ENCODE measurements at regions not wholly inside any gene's neighbourhood (a gene's known extent, or its start where the extent isn't known, plus 50 kb on each side); places are given as distances from the start of the nearest gene placed in this dataset.

DNA sequence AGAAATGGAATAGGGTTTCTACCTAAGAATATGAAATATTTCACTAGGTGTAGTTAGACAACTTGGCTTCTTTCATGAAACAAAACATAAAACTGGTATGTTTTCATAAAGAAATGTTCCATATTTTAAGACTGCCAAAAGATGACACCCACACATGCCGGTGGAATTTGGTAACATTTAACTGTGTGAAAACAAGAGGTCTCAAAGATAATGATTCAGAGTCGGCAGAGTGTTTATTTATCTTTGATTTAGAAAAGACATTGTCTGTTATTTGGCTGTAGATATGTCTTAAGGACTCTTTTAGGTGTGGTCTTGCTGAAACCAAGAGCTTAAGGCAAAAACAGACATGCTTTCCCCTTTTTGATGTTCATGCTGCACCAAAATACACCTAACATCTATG is 63.5 kb upstream of the FN1 start:
- TF ChIP-seq POLR2A (IDR thresholded peaks at IDR 0.05) = no peak
- TF ChIP-seq, protein P1, sequence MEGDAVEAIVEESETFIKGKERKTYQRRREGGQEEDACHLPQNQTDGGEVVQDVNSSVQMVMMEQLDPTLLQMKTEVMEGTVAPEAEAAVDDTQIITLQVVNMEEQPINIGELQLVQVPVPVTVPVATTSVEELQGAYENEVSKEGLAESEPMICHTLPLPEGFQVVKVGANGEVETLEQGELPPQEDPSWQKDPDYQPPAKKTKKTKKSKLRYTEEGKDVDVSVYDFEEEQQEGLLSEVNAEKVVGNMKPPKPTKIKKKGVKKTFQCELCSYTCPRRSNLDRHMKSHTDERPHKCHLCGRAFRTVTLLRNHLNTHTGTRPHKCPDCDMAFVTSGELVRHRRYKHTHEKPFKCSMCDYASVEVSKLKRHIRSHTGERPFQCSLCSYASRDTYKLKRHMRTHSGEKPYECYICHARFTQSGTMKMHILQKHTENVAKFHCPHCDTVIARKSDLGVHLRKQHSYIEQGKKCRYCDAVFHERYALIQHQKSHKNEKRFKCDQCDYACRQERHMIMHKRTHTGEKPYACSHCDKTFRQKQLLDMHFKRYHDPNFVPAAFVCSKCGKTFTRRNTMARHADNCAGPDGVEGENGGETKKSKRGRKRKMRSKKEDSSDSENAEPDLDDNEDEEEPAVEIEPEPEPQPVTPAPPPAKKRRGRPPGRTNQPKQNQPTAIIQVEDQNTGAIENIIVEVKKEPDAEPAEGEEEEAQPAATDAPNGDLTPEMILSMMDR (IDR thresholded peaks at IDR 0.05) = no peak

All from body of pancreas (tissue), 4 donors.